IMR-90 (cell line): ENCODE measurements at regions not wholly inside any gene's neighbourhood (a gene's known extent, or its start where the extent isn't known, plus 50 kb on each side); places are given as distances from the start of the nearest gene placed in this dataset.

ENCODE experiments used
- ATAC-seq: fragments of 200-7000 bp; cut with Tn5 transposase; 2 replicates; pipeline ENCODE4 v1.9.1; 2020; ENCODE audit warnings: low read depth, mild to moderate bottlenecking, moderate library complexity
- BruUV-seq: library from RNA; stranded (reverse); fragments of 400-500 nt; replicated peaks from 2 replicates; lab custom pipeline; 2021; lab: Mats Ljungman, UMichigan
- CTCF ChIA-PET: fragments of 300-600 bp; formaldehyde crosslinking; extraction: SDS; loops from one replicate; lab custom pipeline; 2021; ENCODE audit warnings: antibody characterized with exemption; lab: Yijun Ruan, JAX
- POLR2A ChIA-PET: fragments of 300-600 bp; sonication (Branson Sonifier 250); formaldehyde crosslinking; loops from one replicate; lab custom pipeline; 2022; ENCODE audit warnings: antibody characterized with exemption; ENCODE audit not compliant: unreplicated experiment; lab: Charles Lee
- DNase-seq: peaks from one replicate; pipeline ENCODE4 v3.0.0; 2013
- H2AFZ ChIP-seq: replicated peaks from 2 replicates; pipeline ENCODE3; 2013; ENCODE audit warnings: low read length, mild to moderate bottlenecking; ENCODE audit not compliant: poor library complexity
- H2AK5ac ChIP-seq: 2 replicates; pipeline ENCODE4 v1.6.1; 2013; ENCODE audit warnings: low read depth, low read length, inconsistent platforms
- H2AK9ac ChIP-seq: replicated peaks from 2 replicates; pipeline ENCODE3; 2013; ENCODE audit warnings: mild to moderate bottlenecking, low read depth, low read length, moderate library complexity; ENCODE audit not compliant: poor library complexity
- H2BK120ac ChIP-seq: 2 replicates; pipeline ENCODE4 v1.6.1; 2013; ENCODE audit warnings: low read depth, low read length, inconsistent platforms
- H2BK15ac ChIP-seq: 3 replicates; pipeline ENCODE4 v1.6.1; 2013; ENCODE audit warnings: low read depth, low read length, inconsistent platforms
- H2BK20ac ChIP-seq: 2 replicates; pipeline ENCODE4 v1.6.1; 2013; ENCODE audit warnings: low read depth, mild to moderate bottlenecking, inconsistent platforms, low read length, moderate library complexity
- H2BK5ac ChIP-seq: 2 replicates; pipeline ENCODE4 v1.6.1; 2013; ENCODE audit warnings: mild to moderate bottlenecking, low read depth, low read length, inconsistent platforms; ENCODE audit not compliant: poor library complexity, severe bottlenecking
- H3K14ac ChIP-seq: replicated peaks from 2 replicates; pipeline ENCODE4 v1.6.1; 2013; ENCODE audit warnings: low read depth, low read length, inconsistent platforms
- H3K18ac ChIP-seq: 2 replicates; pipeline ENCODE4 v1.6.1; 2013; ENCODE audit warnings: low read depth, low read length, control low read depth
- H3K23ac ChIP-seq: 2 replicates; pipeline ENCODE4 v1.6.1; 2013; ENCODE audit warnings: low read depth, low read length, inconsistent platforms
- H3K27ac ChIP-seq: 2 replicates; pipeline ENCODE4 v1.5.1; 2013; ENCODE audit warnings: mild to moderate bottlenecking, control low read depth, low read length; ENCODE audit not compliant: insufficient read depth
- H3K27me3 ChIP-seq: 2 replicates; pipeline ENCODE4 v1.6.1; 2013; ENCODE audit warnings: low read length; ENCODE audit not compliant: control insufficient read depth, insufficient read depth
- H3K36me3 ChIP-seq: 2 replicates; pipeline ENCODE4 v1.6.1; 2013; ENCODE audit warnings: low read length, mixed read lengths; ENCODE audit not compliant: control insufficient read depth, insufficient read depth
- H3K4ac ChIP-seq: 2 replicates; pipeline ENCODE4 v1.6.1; 2013; ENCODE audit warnings: low read depth, low read length, inconsistent platforms
- H3K4me1 ChIP-seq: 2 replicates; pipeline ENCODE4 v1.6.1; 2013; ENCODE audit warnings: low read length, mixed read lengths; ENCODE audit not compliant: control insufficient read depth, insufficient read depth
- H3K4me2 ChIP-seq: 2 replicates; pipeline ENCODE4 v1.6.1; 2013; ENCODE audit warnings: low read depth, mild to moderate bottlenecking, control low read depth, low read length, moderate library complexity
- H3K4me3 ChIP-seq: 2 replicates; pipeline ENCODE4 v1.5.1; 2013; ENCODE audit warnings: low read depth, mild to moderate bottlenecking, control low read depth, low read length, moderate library complexity; ENCODE audit not compliant: insufficient read depth
- H3K56ac ChIP-seq: 2 replicates; pipeline ENCODE4 v1.6.1; 2013; ENCODE audit warnings: low read length, inconsistent platforms; ENCODE audit not compliant: insufficient read depth; ENCODE audit errors: extremely low read depth
- H3K79me1 ChIP-seq, 2 experiments: 2 replicates each; pipeline ENCODE4 v1.6.1; 2013; ENCODE audit warnings: low read length in 2 of 2, inconsistent platforms in 1 of 2, low read depth in 1 of 2
- H3K9ac ChIP-seq: 2 replicates; pipeline ENCODE4 v1.6.1; 2013; ENCODE audit warnings: low read depth, low read length, control low read depth
- H3K9me1 ChIP-seq: 2 replicates; pipeline ENCODE4 v1.6.1; 2013; ENCODE audit warnings: low read length, inconsistent platforms; ENCODE audit not compliant: insufficient read depth
- H3K9me3 ChIP-seq: 2 replicates; pipeline ENCODE4 v1.6.1; 2013; ENCODE audit warnings: low read length; ENCODE audit not compliant: control insufficient read depth, insufficient read depth
- H4K20me1 ChIP-seq: 2 replicates; pipeline ENCODE4 v1.6.1; 2013; ENCODE audit warnings: low read length, inconsistent platforms; ENCODE audit not compliant: insufficient read depth
- H4K5ac ChIP-seq: 2 replicates; pipeline ENCODE4 v1.6.1; 2013; ENCODE audit warnings: mild to moderate bottlenecking, low read depth, low read length, control low read depth
- H4K8ac ChIP-seq, 2 experiments: 2 replicates each; pipeline ENCODE4 v1.6.1; 2013; ENCODE audit warnings: low read depth in 2 of 2, low read length in 2 of 2, control low read depth in 1 of 2, inconsistent platforms in 1 of 2
- H4K91ac ChIP-seq: 2 replicates; pipeline ENCODE4 v1.6.1; 2013; ENCODE audit warnings: low read depth, low read length, inconsistent platforms; ENCODE audit not compliant: insufficient read depth
- BHLHE40 ChIP-seq: fragments of 150-350 bp; IDR thresholded peaks from 2 replicates; pipeline ENCODE4 v1.6.1; 2016; ENCODE audit warnings: mild to moderate bottlenecking, low read depth, low read length
- CEBPB ChIP-seq: IDR thresholded peaks from 2 replicates; pipeline ENCODE4 v1.6.1; 2012; ENCODE audit warnings: low read depth, low read length, improper control_type of control experiment
- CHD1 ChIP-seq: IDR thresholded peaks from 2 replicates; pipeline ENCODE4 v1.6.1; 2012; ENCODE audit warnings: low read depth, low read length, improper control_type of control experiment
- CTCF ChIP-seq: conservative IDR thresholded peaks from 2 replicates; pipeline ENCODE4 v1.5.1; 2012; ENCODE audit warnings: mild to moderate bottlenecking, low read depth, low read length, improper control_type of control experiment
- ELK1 ChIP-seq: fragments of 150-350 bp; IDR thresholded peaks from 2 replicates; pipeline ENCODE4 v1.6.1; 2016; ENCODE audit warnings: low read depth, mild to moderate bottlenecking, low read length, moderate library complexity, borderline replicate concordance
- FOS ChIP-seq: fragments of 150-350 bp; IDR thresholded peaks from 2 replicates; pipeline ENCODE4 v1.6.1; 2016; ENCODE audit warnings: low read depth, low read length
- MAFK ChIP-seq: IDR thresholded peaks from 2 replicates; pipeline ENCODE4 v1.6.1; 2012; ENCODE audit warnings: low read depth, low read length, improper control_type of control experiment
- MAZ ChIP-seq: IDR thresholded peaks from 2 replicates; pipeline ENCODE4 v1.6.1; 2012; ENCODE audit warnings: low read depth, mild to moderate bottlenecking, low read length, improper control_type of control experiment, moderate library complexity, borderline replicate concordance
- MXI1 ChIP-seq: IDR thresholded peaks from 2 replicates; pipeline ENCODE4 v1.6.1; 2012; ENCODE audit warnings: low read depth, mild to moderate bottlenecking, low read length, moderate library complexity, borderline replicate concordance
- NFE2L2 ChIP-seq: fragments of 150-350 bp; IDR thresholded peaks from 2 replicates; pipeline ENCODE4 v1.6.1; 2016; ENCODE audit warnings: low read depth, mild to moderate bottlenecking, low read length
- RAD21 ChIP-seq: IDR thresholded peaks from 2 replicates; pipeline ENCODE4 v1.6.1; 2012; ENCODE audit warnings: low read length, improper control_type of control experiment
- RCOR1 ChIP-seq: IDR thresholded peaks from 2 replicates; pipeline ENCODE4 v1.6.1; 2012; ENCODE audit warnings: mild to moderate bottlenecking, low read length, improper control_type of control experiment; ENCODE audit not compliant: insufficient replicate concordance
- SMC3 ChIP-seq: fragments of 150-350 bp; IDR thresholded peaks from 2 replicates; pipeline ENCODE4 v1.6.1; 2016; ENCODE audit warnings: low read depth, mild to moderate bottlenecking, antibody characterized with exemption, low read length, moderate library complexity
- USF2 ChIP-seq: fragments of 150-350 bp; IDR thresholded peaks from 2 replicates; pipeline ENCODE4 v1.6.1; 2017; ENCODE audit warnings: mild to moderate bottlenecking, antibody characterized with exemption, low read length, low read depth
- dilution Hi-C: fragments of 300-500 bp; cut with HindIII; formaldehyde crosslinking; loops from one replicate; pipeline ENCODE4 v1.14.3; 2018; ENCODE audit warnings: low sequenced_read_pairs; ENCODE audit not compliant: unreplicated experiment
- in situ Hi-C: fragments of 300-500 bp; cut with MboI; formaldehyde crosslinking; loops from 3 replicates; pipeline ENCODE4 v1.14.3; 2019; ENCODE audit warnings: low sequenced_read_pairs, inconsistent platforms, mixed read lengths
- intact Hi-C: fragments of 100-400 bp; cut with micrococcal nuclease; formaldehyde crosslinking; loops from 2 replicates; pipeline ENCODE4 v1.10.0; 2022

- Histone ChIP-seq H2AK9ac (no peak overlapping the region), H3K4me2 (no peak overlapping the region), H2BK120ac (no peak overlapping the region), H4K91ac (no peak overlapping the region), H3K9me1 (no peaks in the 10 kb centered on the region), H3K23ac (no peak overlapping the region), H3K18ac (no peak overlapping the region), H3K4me1 (no peaks in the 10 kb centered on the region), H4K8ac (no peak overlapping the region), H2BK15ac (no peak overlapping the region), H3K79me1 (no peaks in the 10 kb centered on the region), H3K9me3 (no peaks in the 10 kb centered on the region), H3K36me3 (no peaks in the 10 kb centered on the region), H3K4me3 (no peak overlapping the region), H3K56ac (no peak overlapping the region), H3K27ac (no peak overlapping the region), H3K9ac (no peak overlapping the region), H3K4ac (no peak overlapping the region), H4K20me1 (no peaks in the 10 kb centered on the region), H2BK20ac (no peak overlapping the region), H3K14ac (no peak overlapping the region), H2AK5ac (no peak overlapping the region), H2AFZ (no peak overlapping the region), H2BK5ac (no peak overlapping the region), H4K5ac (no peak overlapping the region), H3K27me3 (no peaks in the 10 kb centered on the region)
- ATAC-seq (no peak), DNase-seq (no peak)
- no TSS peak for BruUV-seq
- ChIA-PET CTCF (no interaction called here), POLR2A (no interaction called here)
- intact Hi-C loops (no loop called here), in situ Hi-C loops (no loop called here), dilution Hi-C loops (no loop called here)
- TF ChIP-seq RAD21 = no peak
- no peak for TF ChIP-seq CEBPB
- no peak for TF ChIP-seq ELK1
- no peak for TF ChIP-seq MAFK
- TF ChIP-seq SMC3 = no peak
- no peak for TF ChIP-seq CTCF
- TF ChIP-seq MXI1 = no peak
- TF ChIP-seq MAZ = no peak
- no peak for TF ChIP-seq NFE2L2
- TF ChIP-seq USF2 = no peak
- TF ChIP-seq RCOR1 = no peak
- no peak for TF ChIP-seq CHD1
- no peak for TF ChIP-seq FOS
- TF ChIP-seq BHLHE40 = no peak
Observed at GRCh38 chr1:86282611-86283010, 113.5 kb downstream of the ODF2L start.
